HCT116 (cell line): ENCODE measurements at regions not wholly inside any gene's neighbourhood (a gene's known extent, or its start where the extent isn't known, plus 50 kb on each side); places are given as distances from the start of the nearest gene placed in this dataset.

Source experiments
- ATAC-seq: fragments of 200-7000 bp; cut with Tn5 transposase; 2 replicates; pipeline ENCODE4 v1.9.1; 2020; ENCODE audit warnings: mild to moderate bottlenecking, moderate library complexity
- BruUV-seq: library from RNA; stranded (reverse); fragments of 400-500 nt; replicated peaks from 2 replicates; lab custom pipeline; 2021; lab: Mats Ljungman, UMichigan
- CTCF ChIA-PET: fragments of 300-600 bp; sonication (Branson Sonifier 250); formaldehyde crosslinking; loops from one replicate; lab custom pipeline; 2021; ENCODE audit warnings: antibody characterized with exemption; lab: Charles Lee
- POLR2A ChIA-PET: fragments of 300-600, 350-600 bp; sonication (Branson Sonifier 250); formaldehyde crosslinking; loops from one replicate; lab custom pipeline; 2021; ENCODE audit warnings: antibody characterized with exemption; lab: Charles Lee
- RAD21 ChIA-PET, 2 experiments: fragments of 300-600 bp; sonication (Branson Sonifier 250); formaldehyde crosslinking; loops; one replicate each; lab custom pipeline; 2023; ENCODE audit warnings: low total read pairs in 2 of 2; ENCODE audit not compliant: uncharacterized antibody in 2 of 2, unreplicated experiment in 2 of 2, low non-redundant PET in 1 of 2; lab: Charles Lee
- DNase-seq: peaks from one replicate; pipeline ENCODE4 v3.0.0-alpha.2; 2010; ENCODE audit warnings: low read depth, low spot score
- H2AFZ ChIP-seq: fragments of 200-600 bp; shearing (Covaris generic), sonication (generic); 2 replicates; pipeline ENCODE4 v1.6.1; 2017; ENCODE audit warnings: low read depth, mixed run types, mixed read lengths, antibody characterized with exemption, low read length; ENCODE audit not compliant: poor library complexity, severe bottlenecking
- H3K27ac ChIP-seq: 2 replicates; pipeline ENCODE4 v1.5.1; 2012; ENCODE audit warnings: low read depth, low read length
- H3K27me3 ChIP-seq: fragments of 200-600 bp; sonication (generic); 2 replicates; pipeline ENCODE4 v1.6.1; 2016; ENCODE audit warnings: mixed run types, low read length, mixed read lengths; ENCODE audit not compliant: insufficient read depth
- H3K36me3 ChIP-seq, 2 experiments: fragments of 200-500 bp in 1 of 2; fragments of 200-600 bp in 1 of 2; sonication (Bioruptor generic) in 1 of 2; sonication (generic) in 1 of 2; 2 replicates each; pipeline versions ENCODE4 v1.5.1 to v1.6.1; 2014 to 2016; ENCODE audit warnings: low read length in 2 of 2, inconsistent platforms in 1 of 2, mixed read lengths in 1 of 2, mixed run types in 1 of 2; ENCODE audit not compliant: insufficient read depth in 2 of 2, control insufficient read depth in 1 of 2
- H3K4me1 ChIP-seq, 2 experiments: fragments of 200-600 bp in 1 of 2; sonication (generic) in 1 of 2; 2 replicates each; pipeline versions ENCODE4 v1.5.1 to v1.6.1; 2012 to 2017; ENCODE audit warnings: low read length in 2 of 2, inconsistent platforms in 1 of 2, mild to moderate bottlenecking in 1 of 2, mixed read lengths in 1 of 2, mixed run types in 1 of 2, moderate library complexity in 1 of 2; ENCODE audit not compliant: insufficient read depth in 2 of 2, control insufficient read depth in 1 of 2
- H3K4me2 ChIP-seq: fragments of 200-600 bp; sonication (generic); 2 replicates; pipeline ENCODE4 v1.6.1; 2017; ENCODE audit warnings: mixed run types, low read length, mixed read lengths
- H3K4me3 ChIP-seq, 2 experiments: fragments of 200-600 bp in 1 of 2; sonication (generic) in 1 of 2; replicated peaks in 1 of 2; 2 replicates each; pipeline ENCODE4 v1.5.1; 2011 to 2016; ENCODE audit warnings: low read length in 2 of 2, control low read depth in 1 of 2, low read depth in 1 of 2, mild to moderate bottlenecking in 1 of 2, mixed read lengths in 1 of 2, mixed run types in 1 of 2
- H3K79me2 ChIP-seq: fragments of 200-600 bp; sonication (generic); 2 replicates; pipeline ENCODE4 v1.6.1; 2017; ENCODE audit warnings: mild to moderate bottlenecking, mixed run types, low read length, moderate library complexity, mixed read lengths; ENCODE audit not compliant: insufficient read depth
- H3K9ac ChIP-seq: fragments of 200-600 bp; sonication (generic); 2 replicates; pipeline ENCODE4 v1.6.1; 2016; ENCODE audit warnings: low read length, mixed read lengths
- H3K9me2 ChIP-seq: fragments of 200-600 bp; sonication (generic), shearing (Covaris generic); 2 replicates; pipeline ENCODE4 v1.6.1; 2017; ENCODE audit warnings: mixed run types, mild to moderate bottlenecking, moderate library complexity; ENCODE audit not compliant: insufficient read depth
- H3K9me3 ChIP-seq, 2 experiments: fragments of 200-500 bp in 1 of 2; fragments of 200-600 bp in 1 of 2; sonication (Bioruptor generic) in 1 of 2; sonication (generic) in 1 of 2; 2 replicates each; pipeline ENCODE4 v1.6.1; 2014 to 2017; ENCODE audit warnings: low read length in 2 of 2, mixed read lengths in 2 of 2, inconsistent platforms in 1 of 2, low read depth in 1 of 2, mild to moderate bottlenecking in 1 of 2, mixed run types in 1 of 2, moderate library complexity in 1 of 2; ENCODE audit not compliant: control insufficient read depth in 1 of 2, insufficient read depth in 1 of 2
- H4K20me1 ChIP-seq: fragments of 200-600 bp; sonication (generic), shearing (Covaris generic); 2 replicates; pipeline ENCODE4 v1.6.1; 2017; ENCODE audit warnings: mixed run types, mild to moderate bottlenecking, moderate library complexity; ENCODE audit not compliant: insufficient read depth
- CEBPB ChIP-seq: IDR thresholded peaks from 2 replicates; pipeline ENCODE4 v1.6.1; 2012; ENCODE audit warnings: low read depth
- EGR1 ChIP-seq: IDR thresholded peaks from 2 replicates; pipeline ENCODE4 v1.6.1; 2012; ENCODE audit warnings: low read depth
- ELF1 ChIP-seq: IDR thresholded peaks from 2 replicates; pipeline ENCODE4 v1.6.1; 2012; ENCODE audit warnings: low read depth, borderline replicate concordance
- EZH2 ChIP-seq: fragments of 200-600 bp; sonication (generic); IDR thresholded peaks from 2 replicates; pipeline ENCODE4 v1.6.1; 2017; ENCODE audit warnings: antibody characterized with exemption, mixed run types
- EZH2phosphoT487 ChIP-seq: fragments of 200-600 bp; IDR thresholded peaks from 2 replicates; pipeline ENCODE4 v1.6.1; 2018; ENCODE audit warnings: antibody characterized with exemption, borderline replicate concordance
- FOSL1 ChIP-seq: IDR thresholded peaks from 2 replicates; pipeline ENCODE4 v1.6.1; 2012; ENCODE audit warnings: low read depth
- JUND ChIP-seq: IDR thresholded peaks from 2 replicates; pipeline ENCODE4 v1.6.1; 2012
- POLR2A ChIP-seq: IDR thresholded peaks from 2 replicates; pipeline ENCODE4 v1.7.0; 2011; ENCODE audit warnings: borderline replicate concordance; ENCODE audit not compliant: insufficient read depth, insufficient read length; ENCODE audit errors: extremely low read depth
- POLR2AphosphoS5 ChIP-seq: IDR thresholded peaks from 2 replicates; pipeline ENCODE4 v1.6.1; 2011; ENCODE audit warnings: mild to moderate bottlenecking, low read depth, low read length, moderate library complexity
- RAD21 ChIP-seq: IDR thresholded peaks from 2 replicates; pipeline ENCODE4 v1.6.1; 2012; ENCODE audit warnings: low read depth, mild to moderate bottlenecking
- SIN3A ChIP-seq: IDR thresholded peaks from 2 replicates; pipeline ENCODE4 v1.6.1; 2012; ENCODE audit warnings: low read depth
- SRF ChIP-seq: IDR thresholded peaks from 2 replicates; pipeline ENCODE4 v1.6.1; 2012; ENCODE audit warnings: low read depth
- TCF7L2 ChIP-seq: IDR thresholded peaks from 2 replicates; pipeline ENCODE4 v1.7.0; 2011; ENCODE audit warnings: borderline replicate concordance, inconsistent platforms; ENCODE audit not compliant: insufficient read depth, insufficient read length; ENCODE audit errors: extremely low read depth
- YY1 ChIP-seq: IDR thresholded peaks from 2 replicates; pipeline ENCODE4 v1.6.1; 2011; ENCODE audit warnings: low read length, low read depth, moderate library complexity, mild to moderate bottlenecking; ENCODE audit not compliant: insufficient replicate concordance; ENCODE audit errors: extremely low read depth
- ZBTB33 ChIP-seq: IDR thresholded peaks from 2 replicates; pipeline ENCODE4 v1.6.1; 2011; ENCODE audit warnings: mild to moderate bottlenecking, low read length, moderate library complexity; ENCODE audit not compliant: insufficient replicate concordance; ENCODE audit errors: extremely low read depth
- ZNF274 ChIP-seq: fragments of 200-500 bp; sonication (Bioruptor generic); IDR thresholded peaks from 2 replicates; pipeline ENCODE4 v1.6.1; 2014; ENCODE audit warnings: mild to moderate bottlenecking, low read depth, low read length, inconsistent platforms
- intact Hi-C: fragments of 100-400 bp; cut with micrococcal nuclease; formaldehyde crosslinking; loops from 2 replicates; pipeline ENCODE4 v1.10.0; 2022
- TF ChIP-seq, protein P1 (sequence below): IDR thresholded peaks from 2 replicates; pipeline ENCODE4 v1.6.1; 2012; ENCODE audit warnings: low read depth
- TF ChIP-seq, protein P2 (sequence below), 3 experiments: fragments of 200-600 bp in 1 of 3; sonication (generic) in 1 of 3; IDR thresholded peaks in 2 of 3; conservative IDR thresholded peaks in 1 of 3; 2 replicates each; pipeline ENCODE4 v1.5.1; 2012 to 2017; ENCODE audit warnings: low read depth in 2 of 3, low read length in 2 of 3, antibody characterized with exemption in 1 of 3, borderline replicate concordance in 1 of 3, control low read depth in 1 of 3, mild to moderate bottlenecking in 1 of 3, mixed read lengths in 1 of 3, mixed run types in 1 of 3, moderate library complexity in 1 of 3; ENCODE audit not compliant: insufficient read depth in 1 of 3
- TF ChIP-seq, protein P3 (sequence below): IDR thresholded peaks from 2 replicates; pipeline ENCODE4 v1.6.1; 2012

GRCh38 chr2:125736306-125736705 lies 919.7 kb upstream of the GYPC start:
- H3K27ac ChIP-seq, result no peak overlapping the region
- ChIA-PET RAD21 (no interaction called here), CTCF (no interaction called here), POLR2A (no interaction called here)
- no peaks in the 10 kb centered on the region for H3K4me1 ChIP-seq
- no peaks in the 10 kb centered on the region for H3K9me2 ChIP-seq
- H3K4me3 ChIP-seq, result no peak overlapping the region
- no peak for ATAC-seq
- H3K36me3 ChIP-seq, result no peaks in the 10 kb centered on the region; a peak in 1 of 4 replicates
- H2AFZ ChIP-seq, result no peak overlapping the region
- no peak for DNase-seq
- no TSS peak for BruUV-seq
- intact Hi-C loops, result no loop called here
- H3K9me3 ChIP-seq, result peaks cover 8 to 30% of the 10 kb centered on the region in 2 experiments
- no peaks in the 10 kb centered on the region for H3K79me2 ChIP-seq
- TF ChIP-seq ZNF274, result no peak
- TF ChIP-seq EGR1, result no peak
- TF ChIP-seq, protein P1, sequence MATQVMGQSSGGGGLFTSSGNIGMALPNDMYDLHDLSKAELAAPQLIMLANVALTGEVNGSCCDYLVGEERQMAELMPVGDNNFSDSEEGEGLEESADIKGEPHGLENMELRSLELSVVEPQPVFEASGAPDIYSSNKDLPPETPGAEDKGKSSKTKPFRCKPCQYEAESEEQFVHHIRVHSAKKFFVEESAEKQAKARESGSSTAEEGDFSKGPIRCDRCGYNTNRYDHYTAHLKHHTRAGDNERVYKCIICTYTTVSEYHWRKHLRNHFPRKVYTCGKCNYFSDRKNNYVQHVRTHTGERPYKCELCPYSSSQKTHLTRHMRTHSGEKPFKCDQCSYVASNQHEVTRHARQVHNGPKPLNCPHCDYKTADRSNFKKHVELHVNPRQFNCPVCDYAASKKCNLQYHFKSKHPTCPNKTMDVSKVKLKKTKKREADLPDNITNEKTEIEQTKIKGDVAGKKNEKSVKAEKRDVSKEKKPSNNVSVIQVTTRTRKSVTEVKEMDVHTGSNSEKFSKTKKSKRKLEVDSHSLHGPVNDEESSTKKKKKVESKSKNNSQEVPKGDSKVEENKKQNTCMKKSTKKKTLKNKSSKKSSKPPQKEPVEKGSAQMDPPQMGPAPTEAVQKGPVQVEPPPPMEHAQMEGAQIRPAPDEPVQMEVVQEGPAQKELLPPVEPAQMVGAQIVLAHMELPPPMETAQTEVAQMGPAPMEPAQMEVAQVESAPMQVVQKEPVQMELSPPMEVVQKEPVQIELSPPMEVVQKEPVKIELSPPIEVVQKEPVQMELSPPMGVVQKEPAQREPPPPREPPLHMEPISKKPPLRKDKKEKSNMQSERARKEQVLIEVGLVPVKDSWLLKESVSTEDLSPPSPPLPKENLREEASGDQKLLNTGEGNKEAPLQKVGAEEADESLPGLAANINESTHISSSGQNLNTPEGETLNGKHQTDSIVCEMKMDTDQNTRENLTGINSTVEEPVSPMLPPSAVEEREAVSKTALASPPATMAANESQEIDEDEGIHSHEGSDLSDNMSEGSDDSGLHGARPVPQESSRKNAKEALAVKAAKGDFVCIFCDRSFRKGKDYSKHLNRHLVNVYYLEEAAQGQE, result no peak
- no peak for TF ChIP-seq CEBPB
- no peak for TF ChIP-seq EZH2phosphoT487
- no peak for TF ChIP-seq TCF7L2
- TF ChIP-seq SRF, result no peak
- no peak for TF ChIP-seq YY1
- TF ChIP-seq FOSL1, result no peak
- TF ChIP-seq EZH2, result no peak
- no peak for TF ChIP-seq POLR2AphosphoS5
- TF ChIP-seq, protein P2, sequence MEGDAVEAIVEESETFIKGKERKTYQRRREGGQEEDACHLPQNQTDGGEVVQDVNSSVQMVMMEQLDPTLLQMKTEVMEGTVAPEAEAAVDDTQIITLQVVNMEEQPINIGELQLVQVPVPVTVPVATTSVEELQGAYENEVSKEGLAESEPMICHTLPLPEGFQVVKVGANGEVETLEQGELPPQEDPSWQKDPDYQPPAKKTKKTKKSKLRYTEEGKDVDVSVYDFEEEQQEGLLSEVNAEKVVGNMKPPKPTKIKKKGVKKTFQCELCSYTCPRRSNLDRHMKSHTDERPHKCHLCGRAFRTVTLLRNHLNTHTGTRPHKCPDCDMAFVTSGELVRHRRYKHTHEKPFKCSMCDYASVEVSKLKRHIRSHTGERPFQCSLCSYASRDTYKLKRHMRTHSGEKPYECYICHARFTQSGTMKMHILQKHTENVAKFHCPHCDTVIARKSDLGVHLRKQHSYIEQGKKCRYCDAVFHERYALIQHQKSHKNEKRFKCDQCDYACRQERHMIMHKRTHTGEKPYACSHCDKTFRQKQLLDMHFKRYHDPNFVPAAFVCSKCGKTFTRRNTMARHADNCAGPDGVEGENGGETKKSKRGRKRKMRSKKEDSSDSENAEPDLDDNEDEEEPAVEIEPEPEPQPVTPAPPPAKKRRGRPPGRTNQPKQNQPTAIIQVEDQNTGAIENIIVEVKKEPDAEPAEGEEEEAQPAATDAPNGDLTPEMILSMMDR (IDR thresholded peaks at IDR 0.05 in 2 of 3, conservative IDR thresholded peaks at IDR 0.05 in 1 of 3; ENCODE audit: borderline replicate concordance in 1 of 3, insufficient read depth in 1 of 3, low read depth in 2 of 3, low read length in 2 of 3), result no peak
- no peak for TF ChIP-seq ELF1
- TF ChIP-seq RAD21, result no peak
- TF ChIP-seq POLR2A, result no peak
- TF ChIP-seq JUND, result no peak
- TF ChIP-seq, protein P3, sequence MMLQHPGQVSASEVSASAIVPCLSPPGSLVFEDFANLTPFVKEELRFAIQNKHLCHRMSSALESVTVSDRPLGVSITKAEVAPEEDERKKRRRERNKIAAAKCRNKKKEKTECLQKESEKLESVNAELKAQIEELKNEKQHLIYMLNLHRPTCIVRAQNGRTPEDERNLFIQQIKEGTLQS, result no peak
- TF ChIP-seq ZBTB33, result no peak
- TF ChIP-seq SIN3A, result no peak
- no peak overlapping the region for H3K9ac ChIP-seq
- H4K20me1 ChIP-seq, result no peaks in the 10 kb centered on the region
- no peak overlapping the region for H3K4me2 ChIP-seq
- no peaks in the 10 kb centered on the region for H3K27me3 ChIP-seq
